Liver (tissue), 8 donors: ENCODE measurements at regions not wholly inside any gene's neighbourhood (a gene's known extent, or its start where the extent isn't known, plus 50 kb on each side); places are given as distances from the start of the nearest gene placed in this dataset.

ENCODE experiments used
- DNase-seq: peaks from one replicate; pipeline ENCODE4 v3.0.0-alpha.2; 2017; ENCODE audit warnings: low spot score
- H3K27ac ChIP-seq, 2 donors: one replicate each; pipeline ENCODE4 v1.7.0; 2013; ENCODE audit warnings: inconsistent platforms in 2 of 2, low read length in 2 of 2, control low read depth in 1 of 2, low read depth in 1 of 2, mild to moderate bottlenecking in 1 of 2
- H3K27me3 ChIP-seq, 4 donors: one replicate each; pipeline versions ENCODE4 v1.6.1 to v1.7.0; 2013; ENCODE audit warnings: low read length in 3 of 4, inconsistent platforms in 1 of 4, mild to moderate bottlenecking in 1 of 4, moderate library complexity in 1 of 4; ENCODE audit not compliant: control insufficient read depth in 4 of 4, insufficient read depth in 4 of 4
- H3K36me3 ChIP-seq, 4 donors: one replicate each; pipeline versions ENCODE4 v1.6.1 to v1.7.0; 2013; ENCODE audit warnings: low read length in 3 of 4, mild to moderate bottlenecking in 3 of 4, low read depth in 1 of 4, moderate library complexity in 1 of 4; ENCODE audit not compliant: control insufficient read depth in 4 of 4, insufficient read depth in 3 of 4
- H3K4me1 ChIP-seq, 4 donors: one replicate each; pipeline versions ENCODE4 v1.6.1 to v1.7.0; 2013; ENCODE audit warnings: low read length in 3 of 4, mild to moderate bottlenecking in 3 of 4, moderate library complexity in 1 of 4; ENCODE audit not compliant: control insufficient read depth in 4 of 4, insufficient read depth in 4 of 4
- H3K4me3 ChIP-seq, 3 donors: one replicate each; pipeline versions ENCODE4 v1.6.1 to v1.7.0; 2013; ENCODE audit warnings: low read length in 3 of 3, control low read depth in 1 of 3, low read depth in 1 of 3, mild to moderate bottlenecking in 1 of 3
- H3K9ac ChIP-seq, 2 donors: one replicate each; pipeline ENCODE4 v1.7.0; 2013; ENCODE audit warnings: low read length in 2 of 2, mild to moderate bottlenecking in 2 of 2, moderate library complexity in 2 of 2, control low read depth in 1 of 2, low read depth in 1 of 2
- H3K9me3 ChIP-seq, 4 donors: one replicate each; pipeline versions ENCODE4 v1.6.1 to v1.7.0; 2013; ENCODE audit warnings: low read length in 3 of 4; ENCODE audit not compliant: control insufficient read depth in 4 of 4
- ATF3 ChIP-seq: IDR thresholded peaks from 2 replicates; pipeline ENCODE4 v1.6.1; 2016; ENCODE audit warnings: antibody characterized with exemption
- EGR1 ChIP-seq, 2 donors: IDR thresholded peaks; 2 replicates each; pipeline ENCODE4 v1.6.1; 2016 to 2018; ENCODE audit warnings: antibody characterized with exemption in 2 of 2, low read depth in 2 of 2
- FOXA1 ChIP-seq: IDR thresholded peaks from 2 replicates; pipeline ENCODE4 v1.6.1; 2016; ENCODE audit warnings: antibody characterized with exemption
- GABPA ChIP-seq, 2 donors: IDR thresholded peaks in 1 of 2; conservative IDR thresholded peaks in 1 of 2; 2 replicates each; pipeline ENCODE4 v1.6.1; 2016; ENCODE audit warnings: antibody characterized with exemption in 2 of 2, mild to moderate bottlenecking in 1 of 2, moderate library complexity in 1 of 2
- HNF4G ChIP-seq: IDR thresholded peaks from 2 replicates; pipeline ENCODE4 v1.6.1; 2016; ENCODE audit warnings: antibody characterized with exemption
- MAX ChIP-seq: IDR thresholded peaks from 2 replicates; pipeline ENCODE4 v1.6.1; 2016; ENCODE audit warnings: antibody characterized with exemption
- RXRA ChIP-seq, 2 donors: IDR thresholded peaks; 2 replicates each; pipeline ENCODE4 v1.6.1; 2017 to 2018; ENCODE audit warnings: antibody characterized with exemption in 2 of 2, mild to moderate bottlenecking in 1 of 2
- SP1 ChIP-seq: IDR thresholded peaks from 2 replicates; pipeline ENCODE4 v1.6.1; 2018; ENCODE audit warnings: antibody characterized with exemption, mild to moderate bottlenecking
- TAF1 ChIP-seq: conservative IDR thresholded peaks from 2 replicates; pipeline ENCODE4 v1.6.1; 2016; ENCODE audit warnings: antibody characterized with exemption, mild to moderate bottlenecking
- YY1 ChIP-seq: IDR thresholded peaks from 2 replicates; pipeline ENCODE4 v1.6.1; 2016; ENCODE audit warnings: antibody characterized with exemption, mild to moderate bottlenecking
- ZBTB33 ChIP-seq: IDR thresholded peaks from 2 replicates; pipeline ENCODE4 v1.6.1; 2016; ENCODE audit warnings: antibody characterized with exemption
- WGBS: extraction: QIAGEN DNeasy Blood & Tissue Kit; methylation state at CpG from one replicate; pipeline ENCODE4 v1.1.7; 2013; 5-methylcytosine and 5-hydroxymethylcytosine counted together
- TF ChIP-seq, protein P1 (sequence below): fragments of 150-350 bp; IDR thresholded peaks from 2 replicates; pipeline ENCODE4 v1.5.1; 2017; ENCODE audit warnings: improper control_type of control experiment, low read depth, low read length; ENCODE audit not compliant: missing input control
- donor health status: healthy.
- donor health status: healthy.
- donor health status: healthy.
- donor health status: healthy.
- donor health status: healthy.

DNA sequence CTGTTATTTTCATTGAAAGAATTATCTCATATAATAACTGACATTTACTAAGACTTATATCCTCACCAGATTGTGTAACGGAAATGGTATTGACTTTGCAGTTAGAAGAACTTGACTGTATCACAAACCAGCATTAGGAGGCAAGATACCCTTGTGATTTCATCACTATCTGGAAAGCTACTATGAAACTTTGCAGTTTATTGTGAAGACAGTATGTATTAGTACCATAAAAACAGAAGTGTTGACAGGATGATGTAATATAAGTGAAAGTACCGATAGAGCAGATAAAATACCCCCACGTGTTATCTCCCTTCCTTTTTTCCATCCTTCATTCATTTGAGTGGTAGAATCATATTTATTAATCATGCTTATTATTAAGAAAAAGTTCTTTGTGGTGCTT is 365.7 kb upstream of the KLHL1 start:
- Histone ChIP-seq H3K27ac (no peak overlapping the region), H3K4me1 (no peaks in the 10 kb centered on the region), H3K9ac (no peak overlapping the region), H3K9me3 (no peaks in the 10 kb centered on the region), H3K27me3 (no peaks in the 10 kb centered on the region), H3K4me3 (no peak overlapping the region), H3K36me3 (no peaks in the 10 kb centered on the region)
- TF ChIP-seq ATF3 (no peak), SP1 (no peak), TAF1 (no peak), RXRA (IDR thresholded peaks at IDR 0.05) (no peak), YY1 (no peak), GABPA (IDR thresholded peaks at IDR 0.05 in 1 of 2, conservative IDR thresholded peaks at IDR 0.05 in 1 of 2) (no peak), MAX (no peak), FOXA1 (no peak), EGR1 (IDR thresholded peaks at IDR 0.05; ENCODE audit: low read depth in 2 of 2) (no peak), ZBTB33 (no peak)
- TF ChIP-seq, protein P1, sequence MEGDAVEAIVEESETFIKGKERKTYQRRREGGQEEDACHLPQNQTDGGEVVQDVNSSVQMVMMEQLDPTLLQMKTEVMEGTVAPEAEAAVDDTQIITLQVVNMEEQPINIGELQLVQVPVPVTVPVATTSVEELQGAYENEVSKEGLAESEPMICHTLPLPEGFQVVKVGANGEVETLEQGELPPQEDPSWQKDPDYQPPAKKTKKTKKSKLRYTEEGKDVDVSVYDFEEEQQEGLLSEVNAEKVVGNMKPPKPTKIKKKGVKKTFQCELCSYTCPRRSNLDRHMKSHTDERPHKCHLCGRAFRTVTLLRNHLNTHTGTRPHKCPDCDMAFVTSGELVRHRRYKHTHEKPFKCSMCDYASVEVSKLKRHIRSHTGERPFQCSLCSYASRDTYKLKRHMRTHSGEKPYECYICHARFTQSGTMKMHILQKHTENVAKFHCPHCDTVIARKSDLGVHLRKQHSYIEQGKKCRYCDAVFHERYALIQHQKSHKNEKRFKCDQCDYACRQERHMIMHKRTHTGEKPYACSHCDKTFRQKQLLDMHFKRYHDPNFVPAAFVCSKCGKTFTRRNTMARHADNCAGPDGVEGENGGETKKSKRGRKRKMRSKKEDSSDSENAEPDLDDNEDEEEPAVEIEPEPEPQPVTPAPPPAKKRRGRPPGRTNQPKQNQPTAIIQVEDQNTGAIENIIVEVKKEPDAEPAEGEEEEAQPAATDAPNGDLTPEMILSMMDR = no peak
- WGBS = 68% methylated on average over 3 of the region's 3 CpGs
- DNase-seq = no peak

DNA sequence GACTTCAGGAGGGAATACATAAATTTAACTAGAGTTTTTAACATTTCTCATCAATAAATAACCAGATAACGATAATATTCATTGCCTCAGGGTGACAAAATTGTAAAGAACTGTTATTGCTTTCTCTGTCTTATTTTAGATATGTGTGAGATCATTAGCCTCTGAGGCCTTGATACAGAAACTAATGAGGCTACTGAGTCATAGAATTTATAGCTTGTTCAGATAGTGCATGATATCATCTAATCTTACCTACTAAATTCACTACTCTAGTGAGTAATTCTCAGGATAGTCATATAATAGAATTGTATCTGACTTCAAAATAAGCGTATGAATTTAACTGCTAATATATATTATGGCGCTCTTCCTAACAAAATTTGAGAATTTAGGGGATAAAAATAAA is 360.8 kb upstream of the KLHL1 start:
- no peak overlapping the region for H3K9ac ChIP-seq
- DNase-seq = no peak
- H3K27me3 ChIP-seq = no peaks in the 10 kb centered on the region
- WGBS = 90% methylated on average over 3 of the region's 3 CpGs
- H3K4me3 ChIP-seq = no peak overlapping the region
- H3K9me3 ChIP-seq = no peaks in the 10 kb centered on the region
- TF ChIP-seq SP1 = no peak
- TF ChIP-seq, protein P1 = no peak
- TF ChIP-seq FOXA1 = no peak
- TF ChIP-seq HNF4G = no peak
- TF ChIP-seq RXRA (IDR thresholded peaks at IDR 0.05) = no peak
- no peak for TF ChIP-seq ATF3
- no peak for TF ChIP-seq ZBTB33
- TF ChIP-seq MAX = no peak
- H3K4me1 ChIP-seq = no peaks in the 10 kb centered on the region
- H3K36me3 ChIP-seq = no peaks in the 10 kb centered on the region
- no peak overlapping the region for H3K27ac ChIP-seq
